Mucosa of descending colon (tissue), 3 donors: ENCODE measurements at regions not wholly inside any gene's neighbourhood (a gene's known extent, or its start where the extent isn't known, plus 50 kb on each side); places are given as distances from the start of the nearest gene placed in this dataset.
"Not testable (repeated sequence)": the region's sequence is repeated elsewhere in the genome, so short reads cannot be mapped to it uniquely, and the experiment has no call there.

Experiments
- ATAC-seq: fragments of 200-7000 bp; cut with Tn5 transposase; one replicate; pipeline ENCODE4 v1.9.1; 2020; ENCODE audit warnings: mild to moderate bottlenecking, moderate library complexity
- DNase-seq, 3 donors: peaks; one replicate each; pipeline ENCODE4 v3.0.0-alpha.2; 2020
- H3K36me3 ChIP-seq: fragments of 200-600 bp; one replicate; pipeline ENCODE4 v1.8.0; 2021; ENCODE audit warnings: low read depth, mild to moderate bottlenecking
- H3K4me1 ChIP-seq: fragments of 200-600 bp; one replicate; pipeline ENCODE4 v1.8.0; 2021; ENCODE audit warnings: low read depth, mild to moderate bottlenecking
- H3K4me3 ChIP-seq: fragments of 200-600 bp; one replicate; pipeline ENCODE4 v1.8.0; 2021; ENCODE audit warnings: mild to moderate bottlenecking
- H3K9me3 ChIP-seq: fragments of 200-600 bp; one replicate; pipeline ENCODE4 v1.8.0; 2021; ENCODE audit warnings: mild to moderate bottlenecking
- intact Hi-C, 2 donors: fragments of 100-400 bp; cut with DNase I in 1 of 2; cut with micrococcal nuclease in 1 of 2; formaldehyde crosslinking; loops; one replicate each; pipeline versions ENCODE4 v1.11.0 to v1.11.1; 2022; cut with DNase I, micrococcal nuclease
- TF ChIP-seq, protein P1 (sequence below): fragments of 200-600 bp; IDR thresholded peaks from one replicate; pipeline ENCODE4 v1.8.0; 2022; ENCODE audit warnings: antibody characterized with exemption, mild to moderate bottlenecking
- donor health status: DM: no; HTN: no; CAD: no; lungs with moderate emphysema.
- donor health status: DM: no; HTN: no; CAD: no.
- donor health status: DM: no; HTN: yes; CAD: no.

DNA sequence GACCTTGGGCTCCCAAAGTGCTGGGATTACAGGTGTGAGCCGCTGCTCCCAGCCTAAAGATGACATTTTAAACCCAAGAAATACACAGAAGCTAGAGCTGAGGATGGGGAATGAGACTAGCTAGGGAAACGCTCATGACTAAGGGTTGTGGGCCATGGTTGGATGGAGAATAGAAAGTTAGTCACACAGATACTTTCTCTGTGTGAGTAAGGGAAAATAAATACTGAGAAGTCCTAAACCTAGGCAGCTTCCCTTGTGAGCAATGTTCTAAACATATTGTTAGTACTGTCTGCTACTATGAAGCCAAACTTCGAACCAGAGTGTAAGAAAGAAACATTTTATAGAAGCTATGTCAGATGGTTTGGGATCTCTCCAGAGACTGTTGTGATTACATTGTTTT lies 304.8 kb upstream of the STAC start:
- DNase-seq, result no peak
- H3K4me3 ChIP-seq, result no peak overlapping the region
- intact Hi-C loops, result no loop called here
- no peak for ATAC-seq
- no peaks in the 10 kb centered on the region for H3K9me3 ChIP-seq
- TF ChIP-seq, protein P1, sequence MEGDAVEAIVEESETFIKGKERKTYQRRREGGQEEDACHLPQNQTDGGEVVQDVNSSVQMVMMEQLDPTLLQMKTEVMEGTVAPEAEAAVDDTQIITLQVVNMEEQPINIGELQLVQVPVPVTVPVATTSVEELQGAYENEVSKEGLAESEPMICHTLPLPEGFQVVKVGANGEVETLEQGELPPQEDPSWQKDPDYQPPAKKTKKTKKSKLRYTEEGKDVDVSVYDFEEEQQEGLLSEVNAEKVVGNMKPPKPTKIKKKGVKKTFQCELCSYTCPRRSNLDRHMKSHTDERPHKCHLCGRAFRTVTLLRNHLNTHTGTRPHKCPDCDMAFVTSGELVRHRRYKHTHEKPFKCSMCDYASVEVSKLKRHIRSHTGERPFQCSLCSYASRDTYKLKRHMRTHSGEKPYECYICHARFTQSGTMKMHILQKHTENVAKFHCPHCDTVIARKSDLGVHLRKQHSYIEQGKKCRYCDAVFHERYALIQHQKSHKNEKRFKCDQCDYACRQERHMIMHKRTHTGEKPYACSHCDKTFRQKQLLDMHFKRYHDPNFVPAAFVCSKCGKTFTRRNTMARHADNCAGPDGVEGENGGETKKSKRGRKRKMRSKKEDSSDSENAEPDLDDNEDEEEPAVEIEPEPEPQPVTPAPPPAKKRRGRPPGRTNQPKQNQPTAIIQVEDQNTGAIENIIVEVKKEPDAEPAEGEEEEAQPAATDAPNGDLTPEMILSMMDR, result no peak
- no peaks in the 10 kb centered on the region for H3K4me1 ChIP-seq
- no peaks in the 10 kb centered on the region for H3K36me3 ChIP-seq

DNA sequence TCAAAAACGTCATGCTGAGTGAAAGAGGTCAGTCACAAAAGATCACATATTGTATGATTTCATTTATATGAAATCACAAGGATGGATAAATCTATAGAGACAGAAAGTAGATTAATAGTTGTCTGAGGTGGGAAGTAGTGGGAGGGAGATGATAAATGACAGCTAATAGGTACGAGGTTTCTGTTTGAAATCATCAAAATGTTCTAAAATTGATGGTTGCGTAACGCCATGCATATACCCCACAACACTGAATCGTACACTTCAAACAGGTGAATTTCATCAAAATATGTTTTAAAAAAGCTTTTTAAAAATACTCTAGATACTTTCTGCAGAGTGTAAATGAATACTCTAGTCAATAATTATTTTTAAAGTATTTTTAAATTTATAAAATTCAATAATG lies 303.0 kb upstream of the STAC start:
- Histone ChIP-seq H3K4me1 (no peaks in the 10 kb centered on the region), H3K4me3 (no peak overlapping the region), H3K9me3 (no peaks in the 10 kb centered on the region), H3K36me3 (no peaks in the 10 kb centered on the region)
- no peak for DNase-seq
- intact Hi-C loops, result no loop called here
- no peak for ATAC-seq
- TF ChIP-seq, protein P1, result no peak

DNA sequence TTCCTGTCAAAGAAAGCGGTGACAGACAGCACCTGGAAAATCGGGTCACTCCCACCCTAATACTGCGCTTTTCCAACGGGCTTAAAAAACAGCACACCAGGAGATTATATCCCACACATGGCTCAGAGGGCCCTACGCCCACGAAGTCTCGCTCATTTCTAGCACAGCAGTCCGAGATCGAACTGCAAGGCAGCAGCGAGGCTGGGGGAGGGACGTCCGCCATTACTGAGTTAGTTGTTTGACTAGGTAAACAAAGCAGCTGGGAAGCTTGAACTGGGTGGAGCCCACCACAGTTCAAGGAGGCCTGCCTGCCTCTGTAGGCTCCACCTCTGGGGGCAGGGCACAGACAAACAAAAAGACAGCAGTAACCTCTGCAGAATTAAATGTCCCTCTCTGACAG lies 297.3 kb upstream of the STAC start:
- H3K4me3 ChIP-seq, DNase-seq, H3K9me3 ChIP-seq, ATAC-seq, H3K4me1 ChIP-seq, intact Hi-C loops, H3K36me3 ChIP-seq: not testable (repeated sequence)

DNA sequence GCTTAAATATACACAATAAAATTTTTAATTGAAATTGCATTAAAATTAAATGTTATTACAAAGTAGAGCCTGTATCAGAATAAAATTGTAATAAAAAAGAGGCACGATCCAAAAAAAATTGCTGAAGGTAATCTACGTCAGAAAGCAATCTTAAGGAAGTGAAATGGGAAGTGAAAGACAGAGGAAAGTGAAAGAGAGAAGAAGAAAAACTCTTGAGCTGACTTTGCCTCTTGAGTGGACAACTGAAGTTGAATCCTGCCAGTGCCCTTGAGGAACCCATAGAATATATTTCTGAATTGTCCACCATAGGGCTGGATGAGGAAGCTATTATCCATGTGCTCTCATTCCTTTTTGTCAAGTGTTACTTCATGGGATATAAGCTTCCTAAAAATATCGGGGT lies 285.1 kb upstream of the STAC start:
- no peaks in the 10 kb centered on the region for H3K36me3 ChIP-seq
- H3K4me3 ChIP-seq, result no peak overlapping the region
- DNase-seq (no peak), ATAC-seq (no peak)
- no peaks in the 10 kb centered on the region for H3K9me3 ChIP-seq
- TF ChIP-seq, protein P1, result no peak
- H3K4me1 ChIP-seq, result no peaks in the 10 kb centered on the region
- intact Hi-C loops, result no loop called here

DNA sequence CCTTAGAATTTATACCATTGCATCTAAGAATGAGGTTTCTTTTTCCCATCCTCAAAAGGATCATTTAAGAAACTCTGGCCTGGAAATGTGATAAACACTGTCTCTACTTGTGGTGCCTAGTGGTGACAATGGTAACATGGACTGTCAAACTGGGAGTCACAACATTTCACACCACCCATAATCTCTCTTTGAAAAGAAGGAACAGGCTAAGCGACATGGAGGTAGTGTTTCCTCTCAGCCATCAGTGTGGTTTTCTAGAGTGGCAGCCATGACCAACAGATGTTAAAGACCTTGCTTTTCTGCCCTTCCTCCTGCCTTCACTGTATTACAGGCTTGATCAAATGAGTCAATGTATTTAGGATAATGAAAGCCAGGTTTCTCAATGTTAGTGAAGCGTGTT lies 283.1 kb upstream of the STAC start:
- no peak for ATAC-seq
- intact Hi-C loops, result no loop called here

DNA sequence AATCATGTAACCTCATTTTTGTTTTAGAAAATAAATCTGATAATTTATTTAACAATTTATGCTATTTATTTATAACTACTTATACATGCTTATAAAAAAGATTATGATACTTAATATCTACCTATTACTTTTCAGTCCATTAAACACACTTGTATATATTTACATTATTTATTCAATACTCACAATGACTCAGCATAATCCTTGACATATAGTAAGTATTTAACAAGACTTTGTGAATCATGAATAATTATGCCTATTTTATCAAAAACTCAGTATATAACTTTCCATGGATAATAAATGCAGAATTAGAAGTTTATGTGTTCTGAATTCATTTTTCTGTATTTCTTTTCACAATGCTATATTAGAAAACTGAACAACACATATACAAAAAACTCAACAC lies 266.0 kb upstream of the STAC start:
- TF ChIP-seq, protein P1, result no peak

More for the DNA sequence above, 283.1 kb upstream of the STAC start:
- Histone ChIP-seq H3K4me3 (no peak overlapping the region), H3K36me3 (no peaks in the 10 kb centered on the region), H3K4me1 (no peaks in the 10 kb centered on the region), H3K9me3 (no peaks in the 10 kb centered on the region)
- DNase-seq, result no peak
- TF ChIP-seq, protein P1, result no peak

More for the DNA sequence above, 266.0 kb upstream of the STAC start:
- no peak for DNase-seq
- ATAC-seq, result no peak
- Histone ChIP-seq H3K9me3 (no peaks in the 10 kb centered on the region), H3K4me1 (no peaks in the 10 kb centered on the region), H3K36me3 (no peaks in the 10 kb centered on the region), H3K4me3 (no peak overlapping the region)
- intact Hi-C loops, result no loop called here
